Hepatocyte (in vitro differentiated cells): ENCODE measurements at regions not wholly inside any gene's neighbourhood (a gene's known extent, or its start where the extent isn't known, plus 50 kb on each side); places are given as distances from the start of the nearest gene placed in this dataset.

Experiments used
- EZH2 ChIP-seq: fragments of 200-600 bp; sonication (generic); IDR thresholded peaks from 2 replicates; pipeline ENCODE4 v1.6.1; 2016; ENCODE audit warnings: antibody characterized with exemption, mild to moderate bottlenecking, borderline replicate concordance
- EZH2phosphoT487 ChIP-seq: fragments of 200-600 bp; sonication (generic); IDR thresholded peaks from one replicate; pipeline ENCODE4 v1.6.1; 2018; ENCODE audit warnings: antibody characterized with exemption, mild to moderate bottlenecking, low read depth, moderate library complexity; ENCODE audit not compliant: unreplicated experiment, severe bottlenecking
- TF ChIP-seq, protein P1 (sequence below): fragments of 200-600 bp; sonication (generic); IDR thresholded peaks from 2 replicates; pipeline ENCODE4 v1.5.1; 2016; ENCODE audit warnings: antibody characterized with exemption, mild to moderate bottlenecking; ENCODE audit not compliant: poor library complexity

- TF ChIP-seq, protein P1, sequence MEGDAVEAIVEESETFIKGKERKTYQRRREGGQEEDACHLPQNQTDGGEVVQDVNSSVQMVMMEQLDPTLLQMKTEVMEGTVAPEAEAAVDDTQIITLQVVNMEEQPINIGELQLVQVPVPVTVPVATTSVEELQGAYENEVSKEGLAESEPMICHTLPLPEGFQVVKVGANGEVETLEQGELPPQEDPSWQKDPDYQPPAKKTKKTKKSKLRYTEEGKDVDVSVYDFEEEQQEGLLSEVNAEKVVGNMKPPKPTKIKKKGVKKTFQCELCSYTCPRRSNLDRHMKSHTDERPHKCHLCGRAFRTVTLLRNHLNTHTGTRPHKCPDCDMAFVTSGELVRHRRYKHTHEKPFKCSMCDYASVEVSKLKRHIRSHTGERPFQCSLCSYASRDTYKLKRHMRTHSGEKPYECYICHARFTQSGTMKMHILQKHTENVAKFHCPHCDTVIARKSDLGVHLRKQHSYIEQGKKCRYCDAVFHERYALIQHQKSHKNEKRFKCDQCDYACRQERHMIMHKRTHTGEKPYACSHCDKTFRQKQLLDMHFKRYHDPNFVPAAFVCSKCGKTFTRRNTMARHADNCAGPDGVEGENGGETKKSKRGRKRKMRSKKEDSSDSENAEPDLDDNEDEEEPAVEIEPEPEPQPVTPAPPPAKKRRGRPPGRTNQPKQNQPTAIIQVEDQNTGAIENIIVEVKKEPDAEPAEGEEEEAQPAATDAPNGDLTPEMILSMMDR, result no peak
- no peak for TF ChIP-seq EZH2
- TF ChIP-seq EZH2phosphoT487, result no peak
Measured at GRCh38 chr20:22466447-22467171, 117.8 kb downstream of the FOXA2 start.
